GM23338 (cell line): ENCODE measurements at regions not wholly inside any gene's neighbourhood (a gene's known extent, or its start where the extent isn't known, plus 50 kb on each side); places are given as distances from the start of the nearest gene placed in this dataset.

Experiments used
- CREB1 ChIP-seq: fragments of 250-450 bp; sonication (Bioruptor Pico); IDR thresholded peaks from 2 replicates; pipeline ENCODE4 v1.5.0; 2020; ENCODE audit warnings: low read depth, mild to moderate bottlenecking, moderate library complexity
- CTCF ChIP-seq, 2 experiments: fragments of 200-600 bp in 1 of 2; sonication (generic) in 1 of 2; conservative IDR thresholded peaks; 2 replicates each; pipeline versions ENCODE4 v1.5.1 to v1.6.1; 2016 to 2017; ENCODE audit warnings: antibody characterized with exemption in 2 of 2, low read depth in 2 of 2, mild to moderate bottlenecking in 2 of 2, moderate library complexity in 1 of 2
- ETS1 ChIP-seq: IDR thresholded peaks from 2 replicates; pipeline ENCODE4 v1.6.1; 2016; ENCODE audit warnings: antibody characterized with exemption
- EZH2 ChIP-seq: fragments of 200-600 bp; sonication (generic); IDR thresholded peaks from one replicate; pipeline ENCODE4 v1.8.0; 2017; ENCODE audit warnings: antibody characterized with exemption, mild to moderate bottlenecking, low read depth; ENCODE audit not compliant: unreplicated experiment
- EZH2phosphoT487 ChIP-seq: fragments of 200-600 bp; sonication (generic); IDR thresholded peaks from one replicate; pipeline ENCODE4 v1.8.1; 2018; ENCODE audit warnings: antibody characterized with exemption; ENCODE audit not compliant: unreplicated experiment
- JUNB ChIP-seq: IDR thresholded peaks from one replicate; pipeline ENCODE4 v1.6.1; 2016; ENCODE audit warnings: antibody characterized with exemption; ENCODE audit not compliant: unreplicated experiment
- POLR2AphosphoS5 ChIP-seq: IDR thresholded peaks from 2 replicates; pipeline ENCODE4 v1.6.1; 2016; ENCODE audit warnings: antibody characterized with exemption, low read depth
- STAT1 ChIP-seq: IDR thresholded peaks from one replicate; pipeline ENCODE4 v1.6.1; 2016; ENCODE audit warnings: antibody characterized with exemption; ENCODE audit not compliant: unreplicated experiment
- ZNF114 ChIP-seq: fragments of 250-450 bp; sonication (Bioruptor Pico); IDR thresholded peaks from 2 replicates; pipeline ENCODE4 v1.5.0; 2020; ENCODE audit warnings: mild to moderate bottlenecking, moderate library complexity
- ZNF331 ChIP-seq: fragments of 250-450 bp; sonication (Bioruptor Pico); IDR thresholded peaks from 2 replicates; pipeline ENCODE4 v1.5.0; 2020; ENCODE audit warnings: low read depth, mild to moderate bottlenecking, moderate library complexity
- ZNF462 ChIP-seq: fragments of 250-450 bp; sonication (Bioruptor Pico); IDR thresholded peaks from 2 replicates; pipeline ENCODE4 v1.5.0; 2020; ENCODE audit warnings: mild to moderate bottlenecking, moderate library complexity
- TF ChIP-seq, protein P1 (sequence below): IDR thresholded peaks from one replicate; pipeline ENCODE4 v1.6.1; 2018; ENCODE audit warnings: antibody characterized with exemption; ENCODE audit not compliant: unreplicated experiment

GRCh38 chr17:16880843-16881230 is 91.1 kb downstream of the TNFRSF13B start:
- TF ChIP-seq ZNF114 (CRISPR knock-in tag) (no peak), CTCF (conservative IDR thresholded peaks at IDR 0.05; ENCODE audit: low read depth in 2 of 2) (no peak), JUNB (no peak), POLR2AphosphoS5 (no peak), EZH2 (no peak), ETS1 (no peak), CREB1 (CRISPR knock-in tag) (no peak), ZNF462 (CRISPR knock-in tag) (no peak), EZH2phosphoT487 (no peak), ZNF331 (CRISPR knock-in tag) (no peak), STAT1 (no peak)
- TF ChIP-seq, protein P1, sequence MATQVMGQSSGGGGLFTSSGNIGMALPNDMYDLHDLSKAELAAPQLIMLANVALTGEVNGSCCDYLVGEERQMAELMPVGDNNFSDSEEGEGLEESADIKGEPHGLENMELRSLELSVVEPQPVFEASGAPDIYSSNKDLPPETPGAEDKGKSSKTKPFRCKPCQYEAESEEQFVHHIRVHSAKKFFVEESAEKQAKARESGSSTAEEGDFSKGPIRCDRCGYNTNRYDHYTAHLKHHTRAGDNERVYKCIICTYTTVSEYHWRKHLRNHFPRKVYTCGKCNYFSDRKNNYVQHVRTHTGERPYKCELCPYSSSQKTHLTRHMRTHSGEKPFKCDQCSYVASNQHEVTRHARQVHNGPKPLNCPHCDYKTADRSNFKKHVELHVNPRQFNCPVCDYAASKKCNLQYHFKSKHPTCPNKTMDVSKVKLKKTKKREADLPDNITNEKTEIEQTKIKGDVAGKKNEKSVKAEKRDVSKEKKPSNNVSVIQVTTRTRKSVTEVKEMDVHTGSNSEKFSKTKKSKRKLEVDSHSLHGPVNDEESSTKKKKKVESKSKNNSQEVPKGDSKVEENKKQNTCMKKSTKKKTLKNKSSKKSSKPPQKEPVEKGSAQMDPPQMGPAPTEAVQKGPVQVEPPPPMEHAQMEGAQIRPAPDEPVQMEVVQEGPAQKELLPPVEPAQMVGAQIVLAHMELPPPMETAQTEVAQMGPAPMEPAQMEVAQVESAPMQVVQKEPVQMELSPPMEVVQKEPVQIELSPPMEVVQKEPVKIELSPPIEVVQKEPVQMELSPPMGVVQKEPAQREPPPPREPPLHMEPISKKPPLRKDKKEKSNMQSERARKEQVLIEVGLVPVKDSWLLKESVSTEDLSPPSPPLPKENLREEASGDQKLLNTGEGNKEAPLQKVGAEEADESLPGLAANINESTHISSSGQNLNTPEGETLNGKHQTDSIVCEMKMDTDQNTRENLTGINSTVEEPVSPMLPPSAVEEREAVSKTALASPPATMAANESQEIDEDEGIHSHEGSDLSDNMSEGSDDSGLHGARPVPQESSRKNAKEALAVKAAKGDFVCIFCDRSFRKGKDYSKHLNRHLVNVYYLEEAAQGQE, result no peak
